ENCODE measurements at regions not wholly inside any gene's neighbourhood (a gene's known extent, or its start where the extent isn't known, plus 50 kb on each side); places are given as distances from the start of the nearest gene placed in this dataset.
"Not testable (repeated sequence)": the region's sequence is repeated elsewhere in the genome, so short reads cannot be mapped to it uniquely, and the experiment has no call there.

GRCh38 chr4:147110473-147111367 lies 165.1 kb upstream of the TTC29 start:
- no peak for TF ChIP-seq CTCF (IDR thresholded peaks at IDR 0.05; ENCODE audit: low read depth, low read length)
- no peak overlapping the region for H3K4me3 ChIP-seq (ENCODE audit: low read depth, low read length)

GRCh38 chr4:147112196-147112595 lies 166.5 kb upstream of the TTC29 start:
- H3K4me3 ChIP-seq (ENCODE audit: low read depth, low read length): not testable (repeated sequence)

DNA sequence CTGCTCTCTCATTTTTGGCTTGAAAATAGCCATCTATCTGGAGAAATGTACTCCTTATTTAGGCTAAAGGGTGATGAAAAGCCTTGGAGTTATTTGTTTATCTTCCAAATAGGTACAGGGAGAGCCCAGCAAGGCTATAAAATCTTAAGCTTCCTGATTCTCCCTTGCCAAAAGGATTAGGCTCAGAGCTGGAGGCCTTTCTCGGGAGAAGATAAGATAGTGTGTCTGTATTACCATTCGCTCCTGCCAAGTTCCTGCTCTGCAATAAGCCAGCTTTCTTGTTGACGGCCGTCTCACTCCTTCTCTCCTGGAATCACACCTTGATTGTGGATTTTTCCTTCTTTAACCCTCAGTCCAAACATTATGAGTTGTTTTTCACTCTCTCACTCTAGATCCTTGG lies 171.8 kb upstream of the TTC29 start:
- TF ChIP-seq CTCF (IDR thresholded peaks at IDR 0.05; ENCODE audit: low read depth, low read length): no peak
- no peak overlapping the region for H3K4me3 ChIP-seq (ENCODE audit: low read depth, low read length)

DNA sequence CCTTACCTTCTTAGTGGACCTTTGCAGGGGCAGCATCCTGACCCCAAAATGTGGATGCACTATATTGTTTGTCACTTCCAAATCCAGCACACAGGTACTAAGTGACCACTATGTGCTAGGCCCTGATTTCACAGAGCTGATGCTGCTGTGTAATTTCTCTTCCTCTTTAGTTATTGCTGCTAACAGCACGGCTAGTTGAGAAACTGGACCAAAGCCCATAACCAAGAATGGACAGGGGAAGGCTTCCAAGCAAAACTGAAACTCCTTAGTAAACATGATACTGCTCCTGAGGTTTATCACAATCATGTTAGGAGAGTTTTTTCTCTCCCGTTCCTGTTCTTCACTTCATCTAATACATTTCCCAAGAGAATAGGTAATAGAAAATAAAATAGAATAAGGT lies 172.9 kb upstream of the TTC29 start:
- H3K4me3 ChIP-seq (ENCODE audit: low read depth, low read length): no peak overlapping the region
- no peak for TF ChIP-seq CTCF (IDR thresholded peaks at IDR 0.05; ENCODE audit: low read depth, low read length)

GRCh38 chr4:147122685-147123084 lies 177.0 kb upstream of the TTC29 start:
- no peak overlapping the region for H3K4me3 ChIP-seq (ENCODE audit: low read depth, low read length)
- no peak for TF ChIP-seq CTCF (IDR thresholded peaks at IDR 0.05; ENCODE audit: low read depth, low read length)

DNA sequence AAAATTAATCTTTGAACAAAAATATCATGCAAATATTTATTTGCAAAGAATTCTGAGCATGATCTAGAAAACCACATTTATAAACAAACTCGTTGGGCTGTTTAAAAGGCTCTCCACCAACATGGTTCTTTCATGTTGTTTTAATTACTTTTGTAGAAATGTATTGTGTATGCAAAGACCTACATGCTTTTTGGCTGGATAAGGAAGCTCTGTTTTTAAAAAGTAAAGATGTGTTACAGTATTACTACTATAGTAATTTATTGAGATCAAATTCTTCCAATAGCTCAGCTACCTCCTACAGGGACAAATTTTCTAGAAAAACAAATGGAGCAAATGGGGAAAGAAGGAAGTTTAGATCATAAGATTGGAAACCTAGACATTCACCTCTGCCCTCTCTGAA lies 177.5 kb upstream of the TTC29 start:
- no peak overlapping the region for H3K4me3 ChIP-seq (ENCODE audit: low read depth, low read length)
- TF ChIP-seq CTCF (IDR thresholded peaks at IDR 0.05; ENCODE audit: low read depth, low read length): no peak

GRCh38 chr4:147128787-147129186 lies 183.1 kb upstream of the TTC29 start:
- TF ChIP-seq CTCF (IDR thresholded peaks at IDR 0.05; ENCODE audit: low read depth, low read length): no peak
- H3K4me3 ChIP-seq (ENCODE audit: low read depth, low read length): no peak overlapping the region

GRCh38 chr4:147129687-147130086 lies 184.0 kb upstream of the TTC29 start:
- H3K4me3 ChIP-seq (ENCODE audit: low read depth, low read length): no peak overlapping the region

More at GRCh38 chr4:147129687-147130086, 184.0 kb upstream of the TTC29 start:
- no peak for TF ChIP-seq CTCF (IDR thresholded peaks at IDR 0.05; ENCODE audit: low read depth, low read length)
